HepG2 (cell line): ENCODE measurements at regions not wholly inside any gene's neighbourhood (a gene's known extent, or its start where the extent isn't known, plus 50 kb on each side); places are given as distances from the start of the nearest gene placed in this dataset.

Experiments
- ATAC-seq: fragments of 200-7000 bp; cut with Tn5 transposase; 3 replicates; pipeline ENCODE4 v1.9.1; 2020; ENCODE audit warnings: mild to moderate bottlenecking, moderate library complexity
- BruUV-seq: library from RNA; stranded (reverse); fragments of 400-500 nt; replicated peaks from 2 replicates; lab custom pipeline; 2021; lab: Mats Ljungman, UMichigan
- CTCF ChIA-PET: fragments of 300-600 bp; formaldehyde crosslinking; extraction: SDS; loops from one replicate; lab custom pipeline; 2021; ENCODE audit warnings: low total read pairs, inconsistent platforms, low intra/inter-chr PET ratio; lab: Yijun Ruan, JAX
- POLR2A ChIA-PET: fragments of 350-600 bp; sonication (Branson Sonifier 250); formaldehyde crosslinking; loops from one replicate; lab custom pipeline; 2020; ENCODE audit warnings: antibody characterized with exemption, inconsistent platforms; lab: Yijun Ruan, JAX
- DNase-seq: peaks from one replicate; pipeline ENCODE4 v3.0.0-alpha.2; 2015; ENCODE audit warnings: low spot score
- FAIRE-seq: peaks from 3 replicates; lab custom pipeline; 2011; peaks lifted over from hg19 to GRCh38; lab: Jason Lieb, UNC
- H2AFZ ChIP-seq: one replicate; pipeline ENCODE4 v1.6.1; 2011; ENCODE audit warnings: low read length, inconsistent platforms
- H3K27ac ChIP-seq: fragments of 300-600 bp; 3 replicates; pipeline ENCODE4 v1.8.0; 2011; ENCODE audit warnings: mixed run types, mild to moderate bottlenecking, mixed read lengths, low read length, inconsistent platforms; ENCODE audit not compliant: insufficient read depth; ENCODE audit errors: extremely low read length
- H3K27me3 ChIP-seq, 2 experiments: fragments of 200-600 bp in 1 of 2; 2 replicates in 1 of 2; 3 replicates in 1 of 2; pipeline versions ENCODE4 v1.6.0 to v1.8.0; 2011; ENCODE audit warnings: low read length in 2 of 2, mild to moderate bottlenecking in 2 of 2, moderate library complexity in 2 of 2, inconsistent platforms in 1 of 2; ENCODE audit not compliant: insufficient read depth in 2 of 2, control insufficient read depth in 1 of 2
- H3K36me3 ChIP-seq, 2 experiments: fragments of 200-600 bp in 1 of 2; replicated peaks in 1 of 2; 2 replicates in 1 of 2; 3 replicates in 1 of 2; pipeline versions ENCODE4 v1.5.1 to v1.8.0; 2011; ENCODE audit warnings: low read length in 2 of 2, inconsistent platforms in 1 of 2; ENCODE audit not compliant: insufficient read depth in 2 of 2, control insufficient read depth in 1 of 2
- H3K4me1 ChIP-seq: 2 replicates; pipeline ENCODE4 v1.5.1; 2012; ENCODE audit warnings: low read length, inconsistent platforms; ENCODE audit not compliant: insufficient read depth
- H3K4me2 ChIP-seq: 2 replicates; pipeline ENCODE4 v1.6.0; 2011; ENCODE audit warnings: low read depth, low read length, inconsistent platforms
- H3K4me3 ChIP-seq, 3 experiments: fragments of 200-600 bp in 1 of 3; sonication (generic), shearing (Covaris generic) in 1 of 3; replicated peaks in 1 of 3; 2 replicates each; pipeline ENCODE4 v1.5.1; 2011 to 2016; ENCODE audit warnings: low read length in 3 of 3, inconsistent platforms in 2 of 3, low read depth in 2 of 3, mild to moderate bottlenecking in 2 of 3, control low read depth in 1 of 3, mixed read lengths in 1 of 3; ENCODE audit not compliant: insufficient read depth in 1 of 3
- H3K79me2 ChIP-seq: one replicate; pipeline ENCODE4 v1.6.1; 2011; ENCODE audit warnings: low read length, inconsistent platforms; ENCODE audit not compliant: insufficient read depth
- H3K9ac ChIP-seq: 2 replicates; pipeline ENCODE4 v1.6.0; 2011; ENCODE audit warnings: mild to moderate bottlenecking, low read depth, low read length, inconsistent platforms; ENCODE audit not compliant: insufficient read depth
- H3K9me3 ChIP-seq: 2 replicates; pipeline ENCODE4 v1.5.1; 2012; ENCODE audit warnings: mild to moderate bottlenecking, low read length
- H4K20me1 ChIP-seq: 2 replicates; pipeline ENCODE4 v1.6.0; 2011; ENCODE audit warnings: inconsistent platforms, mild to moderate bottlenecking, low read length, moderate library complexity; ENCODE audit not compliant: insufficient read depth
- BCL6 ChIP-seq: IDR thresholded peaks from 2 replicates; pipeline ENCODE4 v1.6.1; 2016; ENCODE audit warnings: missing genetic modification reagents, missing compliant biosample characterization
- KAT7 ChIP-seq: IDR thresholded peaks from 2 replicates; pipeline ENCODE4 v1.6.1; 2018; ENCODE audit warnings: borderline replicate concordance, missing compliant biosample characterization
- KLF9 ChIP-seq: IDR thresholded peaks from 2 replicates; pipeline ENCODE4 v1.6.1; 2016; ENCODE audit warnings: low read depth
- NONO ChIP-seq, 2 experiments: fragments of 450-650 bp in 1 of 2; sonication (generic) in 1 of 2; formaldehyde crosslinking in 1 of 2; IDR thresholded peaks in 1 of 2; conservative IDR thresholded peaks in 1 of 2; 2 replicates each; pipeline versions ENCODE4 v1.6.1 to v1.8.0; 2017 to 2022; ENCODE audit warnings: mild to moderate bottlenecking in 1 of 2, missing genetic modification reagents in 1 of 2, moderate library complexity in 1 of 2
- PAX8 ChIP-seq: sonication (generic); formaldehyde crosslinking; IDR thresholded peaks from 2 replicates; pipeline ENCODE4 v1.8.0; 2022; ENCODE audit warnings: mild to moderate bottlenecking, missing genetic modification reagents, borderline replicate concordance
- PHF20 ChIP-seq: sonication (generic); formaldehyde crosslinking; IDR thresholded peaks from 2 replicates; pipeline ENCODE4 v1.5.0; 2020; ENCODE audit warnings: mild to moderate bottlenecking, missing genetic modification reagents
- PITX1 ChIP-seq: sonication (generic); formaldehyde crosslinking; IDR thresholded peaks from 2 replicates; pipeline ENCODE4 v1.5.1; 2020; ENCODE audit warnings: mild to moderate bottlenecking, missing genetic modification reagents
- RFXANK ChIP-seq: IDR thresholded peaks from 2 replicates; pipeline ENCODE4 v1.6.1; 2016
- TAF1 ChIP-seq: sonication (generic); formaldehyde crosslinking; IDR thresholded peaks from 2 replicates; pipeline ENCODE4 v1.4.0; 2020; ENCODE audit warnings: missing genetic modification reagents
- TCF7L2 ChIP-seq: IDR thresholded peaks from 2 replicates; pipeline ENCODE4 v1.6.1; 2011; ENCODE audit warnings: mild to moderate bottlenecking, low read depth, low read length, moderate library complexity
- YEATS2 ChIP-seq: sonication (generic); formaldehyde crosslinking; IDR thresholded peaks from 2 replicates; pipeline ENCODE4 v1.4.0; 2020; ENCODE audit warnings: missing genetic modification reagents, borderline replicate concordance
- ZBTB7B ChIP-seq: sonication (generic); formaldehyde crosslinking; IDR thresholded peaks from 2 replicates; pipeline ENCODE4 v1.4.0; 2020; ENCODE audit warnings: missing genetic modification reagents
- ZBTB8A ChIP-seq: sonication (generic); formaldehyde crosslinking; IDR thresholded peaks from 2 replicates; pipeline ENCODE4 v1.4.0; 2020; ENCODE audit warnings: mild to moderate bottlenecking, low read depth, missing genetic modification reagents, borderline replicate concordance
- ZNF264 ChIP-seq: sonication (generic); formaldehyde crosslinking; IDR thresholded peaks from 2 replicates; pipeline ENCODE4 v1.4.0; 2020; ENCODE audit warnings: missing genetic modification reagents
- ZNF678 ChIP-seq: sonication (generic); formaldehyde crosslinking; IDR thresholded peaks from 2 replicates; pipeline ENCODE4 v1.4.0; 2020; ENCODE audit warnings: mild to moderate bottlenecking, missing genetic modification reagents
- ZNF720 ChIP-seq: sonication (generic); formaldehyde crosslinking; IDR thresholded peaks from 2 replicates; pipeline ENCODE4 v1.4.0; 2020; ENCODE audit warnings: missing genetic modification reagents
- WGBS: methylation state at CpG from one replicate; pipeline ENCODE4 v1.1.6; 2017; ENCODE audit warnings: low lambda C conversion rate; 5-methylcytosine and 5-hydroxymethylcytosine counted together
- in situ Hi-C: cut with HindIII; loops from 2 replicates; pipeline ENCODE4 v1.10.0; 2017; ENCODE audit warnings: low pct_unique_long_range_greater_than_20kb; ENCODE audit not compliant: extremely low pct_ligation_motif_present
- intact Hi-C: fragments of 100-400 bp; cut with micrococcal nuclease; formaldehyde crosslinking; loops from one replicate; pipeline ENCODE4 v1.10.0; 2022; ENCODE audit not compliant: unreplicated experiment
- TF ChIP-seq, protein P1 (sequence below): sonication (generic); formaldehyde crosslinking; IDR thresholded peaks from 2 replicates; pipeline ENCODE4 v1.4.0; 2020; ENCODE audit warnings: missing genetic modification reagents, borderline replicate concordance
- TF ChIP-seq, protein P2 (sequence below): sonication (generic); formaldehyde crosslinking; IDR thresholded peaks from 2 replicates; pipeline ENCODE4 v1.4.0; 2020; ENCODE audit warnings: mild to moderate bottlenecking, missing genetic modification reagents
- TF ChIP-seq, protein P3 (sequence below): sonication (generic); formaldehyde crosslinking; IDR thresholded peaks from 2 replicates; pipeline ENCODE4 v1.5.0; 2020; ENCODE audit warnings: missing genetic modification reagents
- TF ChIP-seq, protein P4 (sequence below): sonication (generic); formaldehyde crosslinking; conservative IDR thresholded peaks from 2 replicates; pipeline ENCODE4 v1.8.0; 2022; ENCODE audit warnings: mild to moderate bottlenecking, moderate library complexity, missing genetic modification reagents

GRCh38 chr4:26183017-26183416 is 137.8 kb upstream of the RBPJ start:
- in situ Hi-C loops (no loop called here), intact Hi-C loops (no loop called here)
- Histone ChIP-seq H4K20me1 (no peaks in the 10 kb centered on the region), H3K4me1 (no peaks in the 10 kb centered on the region), H3K9ac (no peak overlapping the region), H3K4me3 (no peak overlapping the region), H3K79me2 (no peaks in the 10 kb centered on the region), H3K27me3 (no peaks in the 10 kb centered on the region; a peak in 1 of 5 replicates), H3K27ac (no peak overlapping the region), H2AFZ (no peak overlapping the region), H3K4me2 (no peak overlapping the region), H3K9me3 (no peaks in the 10 kb centered on the region), H3K36me3 (no peaks in the 10 kb centered on the region)
- TF ChIP-seq, protein P1, sequence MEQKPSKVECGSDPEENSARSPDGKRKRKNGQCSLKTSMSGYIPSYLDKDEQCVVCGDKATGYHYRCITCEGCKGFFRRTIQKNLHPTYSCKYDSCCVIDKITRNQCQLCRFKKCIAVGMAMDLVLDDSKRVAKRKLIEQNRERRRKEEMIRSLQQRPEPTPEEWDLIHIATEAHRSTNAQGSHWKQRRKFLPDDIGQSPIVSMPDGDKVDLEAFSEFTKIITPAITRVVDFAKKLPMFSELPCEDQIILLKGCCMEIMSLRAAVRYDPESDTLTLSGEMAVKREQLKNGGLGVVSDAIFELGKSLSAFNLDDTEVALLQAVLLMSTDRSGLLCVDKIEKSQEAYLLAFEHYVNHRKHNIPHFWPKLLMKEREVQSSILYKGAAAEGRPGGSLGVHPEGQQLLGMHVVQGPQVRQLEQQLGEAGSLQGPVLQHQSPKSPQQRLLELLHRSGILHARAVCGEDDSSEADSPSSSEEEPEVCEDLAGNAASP, result no peak
- TF ChIP-seq TAF1 (no peak), ZNF678 (CRISPR knock-in tag) (no peak), ZNF264 (no peak), NONO (IDR thresholded peaks at IDR 0.05) (no peak), NONO (CRISPR knock-in tag; conservative IDR thresholded peaks at IDR 0.05) (no peak), ZNF720 (no peak), KLF9 (no peak), ZBTB7B (no peak), PITX1 (CRISPR knock-in tag) (no peak), PHF20 (CRISPR knock-in tag) (no peak), YEATS2 (no peak), TCF7L2 (no peak), BCL6 (CRISPR knock-in tag) (no peak), RFXANK (no peak), ZBTB8A (CRISPR knock-in tag) (no peak), PAX8 (CRISPR knock-in tag) (no peak), KAT7 (CRISPR knock-in tag) (no peak)
- TF ChIP-seq, protein P2, sequence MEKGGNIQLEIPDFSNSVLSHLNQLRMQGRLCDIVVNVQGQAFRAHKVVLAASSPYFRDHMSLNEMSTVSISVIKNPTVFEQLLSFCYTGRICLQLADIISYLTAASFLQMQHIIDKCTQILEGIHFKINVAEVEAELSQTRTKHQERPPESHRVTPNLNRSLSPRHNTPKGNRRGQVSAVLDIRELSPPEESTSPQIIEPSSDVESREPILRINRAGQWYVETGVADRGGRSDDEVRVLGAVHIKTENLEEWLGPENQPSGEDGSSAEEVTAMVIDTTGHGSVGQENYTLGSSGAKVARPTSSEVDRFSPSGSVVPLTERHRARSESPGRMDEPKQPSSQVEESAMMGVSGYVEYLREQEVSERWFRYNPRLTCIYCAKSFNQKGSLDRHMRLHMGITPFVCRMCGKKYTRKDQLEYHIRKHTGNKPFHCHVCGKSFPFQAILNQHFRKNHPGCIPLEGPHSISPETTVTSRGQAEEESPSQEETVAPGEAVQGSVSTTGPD (CRISPR knock-in tag), result no peak
- TF ChIP-seq, protein P3, sequence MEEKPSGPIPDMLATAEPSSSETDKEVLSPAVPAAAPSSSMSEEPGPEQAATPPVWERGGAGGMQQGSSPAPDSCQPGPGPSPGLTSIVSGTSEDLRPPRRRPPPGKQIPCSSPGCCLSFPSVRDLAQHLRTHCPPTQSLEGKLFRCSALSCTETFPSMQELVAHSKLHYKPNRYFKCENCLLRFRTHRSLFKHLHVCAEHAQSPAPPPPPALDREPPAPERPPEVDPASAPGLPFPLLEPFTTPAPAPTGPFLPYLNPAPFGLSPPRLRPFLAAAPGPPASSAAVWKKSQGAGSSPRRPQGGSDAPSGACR (CRISPR knock-in tag), result no peak
- TF ChIP-seq, protein P4, sequence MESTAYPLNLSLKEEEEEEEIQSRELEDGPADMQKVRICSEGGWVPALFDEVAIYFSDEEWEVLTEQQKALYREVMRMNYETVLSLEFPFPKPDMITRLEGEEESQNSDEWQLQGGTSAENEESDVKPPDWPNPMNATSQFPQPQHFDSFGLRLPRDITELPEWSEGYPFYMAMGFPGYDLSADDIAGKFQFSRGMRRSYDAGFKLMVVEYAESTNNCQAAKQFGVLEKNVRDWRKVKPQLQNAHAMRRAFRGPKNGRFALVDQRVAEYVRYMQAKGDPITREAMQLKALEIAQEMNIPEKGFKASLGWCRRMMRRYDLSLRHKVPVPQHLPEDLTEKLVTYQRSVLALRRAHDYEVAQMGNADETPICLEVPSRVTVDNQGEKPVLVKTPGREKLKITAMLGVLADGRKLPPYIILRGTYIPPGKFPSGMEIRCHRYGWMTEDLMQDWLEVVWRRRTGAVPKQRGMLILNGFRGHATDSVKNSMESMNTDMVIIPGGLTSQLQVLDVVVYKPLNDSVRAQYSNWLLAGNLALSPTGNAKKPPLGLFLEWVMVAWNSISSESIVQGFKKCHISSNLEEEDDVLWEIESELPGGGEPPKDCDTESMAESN (CRISPR knock-in tag), result no peak
- WGBS, result 62% methylated on average over 5 of the region's 5 CpGs
- no peak for ATAC-seq
- ChIA-PET POLR2A (no interaction called here), CTCF (no interaction called here)
- BruUV-seq, result no TSS peak
- FAIRE-seq, result no peak
- DNase-seq, result no peak
